ENCODE measurements at regions not wholly inside any gene's neighbourhood (a gene's known extent, or its start where the extent isn't known, plus 50 kb on each side); places are given as distances from the start of the nearest gene placed in this dataset.
A peak's percentile ranks its signal among the peaks of the same experiment; 100 is the strongest.

GRCh38 chr5:17156463-17156862, 61.0 kb upstream of the BASP1 start:
- DNase-seq (ENCODE audit: low read depth): no peak
- TF ChIP-seq CTCF (IDR thresholded peaks at IDR 0.05; ENCODE audit: low read length, missing control alignments): no peak

DNA sequence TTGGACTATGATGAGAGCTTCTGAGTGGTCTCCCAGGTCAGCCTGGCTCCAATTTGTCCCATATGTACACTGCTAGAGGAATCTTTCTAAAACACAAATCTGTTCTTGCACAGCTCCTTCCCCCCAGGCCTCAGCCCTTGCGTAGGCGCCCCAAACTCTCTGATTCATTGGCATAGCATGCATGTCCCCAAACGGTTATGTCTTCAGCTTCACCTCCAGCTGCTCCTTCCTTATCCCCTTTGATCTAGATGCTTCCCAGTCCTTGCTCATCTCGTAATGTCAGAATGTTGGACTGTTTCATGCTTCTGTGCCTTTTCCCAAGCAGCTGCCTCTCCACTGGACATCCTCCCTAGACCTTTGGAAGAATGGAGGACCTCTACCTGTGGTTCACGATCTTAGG, 60.1 kb upstream of the BASP1 start:
- DNase-seq (ENCODE audit: low read depth): no peak
- no peak for TF ChIP-seq CTCF (IDR thresholded peaks at IDR 0.05; ENCODE audit: low read length, missing control alignments)
- no peak overlapping the region for H3K4me3 ChIP-seq (replicated peaks; ENCODE audit: low read depth, low read length)

More at GRCh38 chr5:17156463-17156862, 61.0 kb upstream of the BASP1 start:
- no peak overlapping the region for H3K4me3 ChIP-seq (replicated peaks; ENCODE audit: low read depth, low read length)

- DNase-seq (ENCODE audit: low read depth): peak; percentile 93
- TF ChIP-seq CTCF (IDR thresholded peaks at IDR 0.05; ENCODE audit: low read length, missing control alignments): no peak
- H3K4me3 ChIP-seq (replicated peaks; ENCODE audit: low read depth, low read length): no peak overlapping the region
These were observed 59.4 kb upstream of the BASP1 start for GRCh38 chr5:17157916-17158529.

DNA sequence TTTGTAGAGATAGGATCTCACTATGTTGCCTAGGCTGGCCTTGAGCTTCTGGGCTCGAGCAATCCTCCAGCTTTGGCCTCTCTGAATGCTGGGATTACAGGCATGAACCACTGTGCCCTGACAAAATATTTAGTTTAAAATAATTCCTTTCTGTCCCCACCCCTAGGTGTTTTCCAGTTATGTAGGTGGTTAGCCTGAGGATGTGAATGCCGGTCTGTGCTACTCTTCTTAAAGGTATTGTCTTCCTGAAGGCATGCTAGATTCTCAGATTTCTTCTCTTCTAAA, 56.7 kb upstream of the BASP1 start:
- no peak for TF ChIP-seq CTCF (IDR thresholded peaks at IDR 0.05; ENCODE audit: low read length, missing control alignments)
- no peak for DNase-seq (ENCODE audit: low read depth)
- H3K4me3 ChIP-seq (replicated peaks; ENCODE audit: low read depth, low read length): no peak overlapping the region

DNA sequence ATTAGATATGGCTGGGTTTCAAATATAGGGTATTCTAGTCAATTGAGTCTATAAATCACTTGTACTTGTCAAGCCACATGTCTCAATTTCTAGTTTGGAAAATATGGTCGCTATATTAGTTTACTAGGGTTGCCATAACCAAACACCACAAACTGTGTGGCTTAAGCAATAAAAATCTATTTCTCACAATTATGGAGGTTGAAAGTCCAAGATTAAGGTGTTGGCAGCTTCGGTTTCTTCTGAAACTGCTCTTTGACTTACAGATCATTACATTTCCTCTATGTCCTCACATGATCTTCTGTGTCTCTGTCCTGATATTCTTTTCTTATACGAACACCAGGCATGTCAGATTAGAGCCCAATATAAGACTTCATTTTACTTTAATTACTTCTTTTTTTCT, 55.8 kb upstream of the BASP1 start:
- no peak overlapping the region for H3K4me3 ChIP-seq (replicated peaks; ENCODE audit: low read depth, low read length)
- DNase-seq (ENCODE audit: low read depth): no peak
- TF ChIP-seq CTCF (IDR thresholded peaks at IDR 0.05; ENCODE audit: low read length, missing control alignments): no peak

GRCh38 chr5:17163221-17163620, 54.2 kb upstream of the BASP1 start:
- no peak overlapping the region for H3K4me3 ChIP-seq (replicated peaks; ENCODE audit: low read depth, low read length)
- DNase-seq (ENCODE audit: low read depth): no peak
- no peak for TF ChIP-seq CTCF (IDR thresholded peaks at IDR 0.05; ENCODE audit: low read length, missing control alignments)

DNA sequence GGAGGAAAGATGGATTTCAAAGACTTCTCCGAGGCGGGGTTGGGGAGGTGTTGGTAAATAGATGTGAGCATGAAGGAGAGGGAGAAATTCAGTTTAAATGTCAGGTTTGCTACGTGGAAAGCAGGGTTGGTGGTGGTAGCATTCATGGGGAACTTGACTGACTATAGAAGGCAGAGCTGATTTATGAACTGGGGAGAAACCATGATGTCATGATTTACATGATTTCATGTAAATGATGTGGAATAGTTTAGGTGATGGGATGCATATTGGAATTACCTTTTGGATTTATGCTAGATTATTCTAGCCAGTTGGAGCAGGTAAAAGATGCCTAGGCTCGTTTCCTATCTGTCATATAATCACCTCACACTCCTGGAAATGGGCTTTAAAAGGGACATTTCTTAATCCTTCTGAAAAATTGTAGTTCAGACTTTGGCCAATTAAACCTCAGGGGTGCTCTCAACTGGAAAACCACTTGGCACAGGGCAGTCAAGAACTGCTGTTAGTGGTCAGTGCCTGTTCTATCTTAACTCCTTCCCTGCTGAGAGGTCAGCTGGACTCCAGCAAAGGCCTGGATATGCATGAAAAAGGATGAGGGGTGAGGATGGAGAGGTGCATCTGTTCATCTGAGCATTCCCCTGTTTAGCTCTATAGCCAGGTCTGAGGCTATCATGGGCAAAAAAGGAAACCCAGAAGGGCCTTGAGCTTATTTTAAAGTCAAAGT, 50.1 kb upstream of the BASP1 start:
- no peak for DNase-seq (ENCODE audit: low read depth)
- TF ChIP-seq CTCF (IDR thresholded peaks at IDR 0.05; ENCODE audit: low read length, missing control alignments): no peak
- no peak overlapping the region for H3K4me3 ChIP-seq (replicated peaks; ENCODE audit: low read depth, low read length)

Measured in fibroblast of pulmonary artery (primary cell).